Lower leg skin (tissue), 3 donors: ENCODE measurements at regions not wholly inside any gene's neighbourhood (a gene's known extent, or its start where the extent isn't known, plus 50 kb on each side); places are given as distances from the start of the nearest gene placed in this dataset.

ENCODE experiments used
- POLR2A ChIP-seq, 2 donors: fragments of 450-650 bp; IDR thresholded peaks; one replicate each; pipeline ENCODE4 v1.6.1; 2016 to 2017; ENCODE audit warnings: antibody characterized with exemption in 2 of 2, mild to moderate bottlenecking in 1 of 2, moderate library complexity in 1 of 2
- TF ChIP-seq, protein P1 (sequence below), 3 donors: fragments of 450-650 bp; IDR thresholded peaks; one replicate each; pipeline ENCODE4 v1.5.1; 2016; ENCODE audit warnings: antibody characterized with exemption in 3 of 3, mild to moderate bottlenecking in 3 of 3, moderate library complexity in 2 of 3

DNA sequence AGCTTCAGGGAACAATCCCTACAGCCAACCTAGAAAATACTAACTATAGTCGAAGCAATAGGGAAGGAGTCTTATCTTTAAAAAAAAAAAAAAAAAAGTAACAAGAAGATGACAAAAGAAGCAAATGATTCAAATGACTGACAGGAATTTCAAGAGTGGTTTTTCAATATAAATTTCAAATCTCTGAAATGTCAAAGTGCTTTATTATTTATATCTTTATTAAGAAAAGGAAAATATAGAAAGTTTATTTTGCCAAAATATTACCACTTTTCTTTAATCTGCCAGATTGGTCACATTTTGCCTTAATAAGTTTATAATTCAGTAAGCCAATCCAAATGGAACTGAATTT, 63.5 kb upstream of the HNRNPA3 start:
- TF ChIP-seq POLR2A (IDR thresholded peaks at IDR 0.05) = no peak
- TF ChIP-seq, protein P1, sequence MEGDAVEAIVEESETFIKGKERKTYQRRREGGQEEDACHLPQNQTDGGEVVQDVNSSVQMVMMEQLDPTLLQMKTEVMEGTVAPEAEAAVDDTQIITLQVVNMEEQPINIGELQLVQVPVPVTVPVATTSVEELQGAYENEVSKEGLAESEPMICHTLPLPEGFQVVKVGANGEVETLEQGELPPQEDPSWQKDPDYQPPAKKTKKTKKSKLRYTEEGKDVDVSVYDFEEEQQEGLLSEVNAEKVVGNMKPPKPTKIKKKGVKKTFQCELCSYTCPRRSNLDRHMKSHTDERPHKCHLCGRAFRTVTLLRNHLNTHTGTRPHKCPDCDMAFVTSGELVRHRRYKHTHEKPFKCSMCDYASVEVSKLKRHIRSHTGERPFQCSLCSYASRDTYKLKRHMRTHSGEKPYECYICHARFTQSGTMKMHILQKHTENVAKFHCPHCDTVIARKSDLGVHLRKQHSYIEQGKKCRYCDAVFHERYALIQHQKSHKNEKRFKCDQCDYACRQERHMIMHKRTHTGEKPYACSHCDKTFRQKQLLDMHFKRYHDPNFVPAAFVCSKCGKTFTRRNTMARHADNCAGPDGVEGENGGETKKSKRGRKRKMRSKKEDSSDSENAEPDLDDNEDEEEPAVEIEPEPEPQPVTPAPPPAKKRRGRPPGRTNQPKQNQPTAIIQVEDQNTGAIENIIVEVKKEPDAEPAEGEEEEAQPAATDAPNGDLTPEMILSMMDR (IDR thresholded peaks at IDR 0.05) = no peak
